NCI-H748 (cell line): ENCODE measurements at regions not wholly inside any gene's neighbourhood (a gene's known extent, or its start where the extent isn't known, plus 50 kb on each side); places are given as distances from the start of the nearest gene placed in this dataset.

Experiments used
- DNase-seq: peaks from one replicate; lab custom pipeline; 2025; ENCODE audit not compliant: unreplicated experiment; lab: John Stamatoyannopoulos, UW

DNA sequence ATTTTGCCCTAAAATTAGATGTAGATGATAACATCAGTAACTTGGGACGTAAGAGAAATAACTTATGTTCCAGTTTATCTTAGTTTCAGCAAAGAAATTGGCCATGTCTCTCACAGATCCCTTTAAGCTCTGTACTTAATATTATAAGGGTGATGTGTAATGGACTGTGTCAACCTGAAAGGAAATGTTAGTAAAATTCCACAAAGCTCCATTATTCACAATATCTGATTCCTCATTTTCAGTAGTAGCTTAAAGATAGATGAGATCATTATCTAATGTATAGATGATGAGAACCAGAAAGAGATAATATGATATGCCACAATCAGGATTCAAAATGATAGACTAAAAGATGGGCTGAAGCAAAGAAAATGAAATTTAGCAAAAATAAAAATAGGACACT lies 316.8 kb upstream of the CHRM2 start:
- no peak for DNase-seq

GRCh38 chr7:136549756-136550155 lies 318.7 kb upstream of the CHRM2 start:
- no peak for DNase-seq

GRCh38 chr7:136533732-136534131 lies 334.7 kb upstream of the CHRM2 start:
- DNase-seq = peak; percentile 12

GRCh38 chr7:136530831-136531230 lies 337.6 kb upstream of the CHRM2 start:
- DNase-seq = peak; percentile 64

GRCh38 chr7:136528329-136528728 lies 340.1 kb upstream of the CHRM2 start:
- no peak for DNase-seq

DNA sequence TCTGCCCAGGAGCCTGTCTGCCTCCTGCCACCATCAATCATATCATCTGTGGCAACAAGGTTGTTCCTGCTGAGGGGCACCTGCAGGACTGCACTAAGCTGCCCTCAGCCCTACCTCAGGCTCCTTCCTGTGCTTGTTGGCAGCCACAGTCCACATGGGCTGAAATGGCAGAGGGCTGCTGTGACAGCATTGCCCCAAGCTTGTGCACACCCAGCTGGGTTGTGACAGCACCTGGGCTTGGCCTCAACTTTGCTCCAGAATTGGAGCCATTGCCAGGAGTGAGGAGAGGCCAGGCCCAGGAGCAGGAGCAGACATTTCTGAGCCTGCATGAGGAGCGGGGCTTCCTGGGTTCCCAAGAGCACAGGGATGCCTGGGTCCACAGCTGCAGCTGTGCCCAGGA lies 340.9 kb upstream of the CHRM2 start:
- DNase-seq = no peak

- DNase-seq = no peak
Observed at GRCh38 chr7:136526408-136527105, 341.9 kb upstream of the CHRM2 start.

GRCh38 chr7:136523571-136523970 lies 344.9 kb upstream of the CHRM2 start:
- DNase-seq = no peak

GRCh38 chr7:136517971-136518370 lies 350.5 kb upstream of the CHRM2 start:
- no peak for DNase-seq

- DNase-seq = no peak
Observed at GRCh38 chr7:136514776-136515175, 353.7 kb upstream of the CHRM2 start.

DNA sequence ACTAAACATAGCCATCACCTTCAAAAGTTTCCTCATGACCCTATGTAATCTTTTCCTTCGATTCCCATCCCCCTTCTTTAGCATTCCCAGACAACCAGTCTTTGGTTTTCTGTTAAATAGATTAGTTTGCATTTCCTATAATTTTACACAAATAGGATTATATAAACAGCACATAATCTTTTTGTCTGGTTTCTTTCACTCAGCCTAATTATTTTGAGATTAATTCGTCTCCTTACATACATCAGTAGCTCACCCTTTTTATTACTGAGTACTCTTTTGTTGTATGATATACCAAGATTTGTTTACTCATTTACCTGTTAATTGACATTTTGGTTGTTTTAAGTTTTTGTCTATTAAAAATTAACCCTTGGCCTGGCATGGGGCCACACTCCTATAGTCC lies 354.7 kb upstream of the CHRM2 start:
- DNase-seq = no peak

GRCh38 chr7:136509466-136509865 lies 359.0 kb upstream of the CHRM2 start:
- DNase-seq = no peak

DNA sequence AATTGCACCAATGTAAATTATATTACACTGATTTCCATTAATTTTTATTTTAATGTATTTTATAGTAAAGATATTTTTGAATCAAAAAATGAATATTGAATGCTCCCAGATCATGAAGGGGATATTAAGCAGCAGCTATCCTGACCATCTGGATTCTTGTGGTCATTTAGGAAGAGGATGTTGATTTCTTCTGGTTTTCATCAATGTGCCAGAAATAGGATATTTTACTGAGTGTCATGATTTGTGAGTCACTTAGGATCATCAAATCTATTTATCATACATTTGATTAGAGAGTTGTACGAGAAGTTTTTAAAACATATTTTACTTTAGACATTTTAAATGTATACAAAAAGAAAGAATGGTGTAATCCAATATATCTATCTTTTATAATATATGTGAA lies 366.3 kb upstream of the CHRM2 start:
- DNase-seq = no peak

- no peak for DNase-seq
Observed at GRCh38 chr7:136501151-136501550, 367.3 kb upstream of the CHRM2 start.

- peak; percentile 4 for DNase-seq
Observed at GRCh38 chr7:136496551-136496950, 371.9 kb upstream of the CHRM2 start.

GRCh38 chr7:136495081-136495480 lies 373.4 kb upstream of the CHRM2 start:
- no peak for DNase-seq

DNA sequence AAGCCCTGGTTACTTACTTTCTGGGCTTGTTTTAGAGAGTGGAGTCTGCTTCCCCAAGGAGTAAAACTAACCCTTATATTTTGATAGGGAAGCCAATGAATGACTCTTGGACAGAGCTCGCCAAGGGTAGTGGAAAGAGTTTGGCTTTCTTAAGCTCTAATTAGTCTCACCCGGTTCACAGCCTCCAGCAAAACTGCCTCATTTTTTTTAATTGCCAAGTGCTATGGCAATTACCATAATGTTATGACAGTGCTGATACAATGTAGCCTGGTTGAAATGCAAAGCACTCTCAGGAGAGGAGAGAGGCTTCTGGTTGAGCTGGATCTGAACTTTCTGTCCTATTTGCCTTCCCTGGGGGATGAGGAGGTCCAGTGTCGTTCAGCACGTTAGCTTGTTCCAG lies 376.1 kb upstream of the CHRM2 start:
- peak; percentile 13 for DNase-seq

GRCh38 chr7:136489808-136490207 lies 378.6 kb upstream of the CHRM2 start:
- DNase-seq = no peak

- DNase-seq = no peak
Observed at GRCh38 chr7:136480901-136481300, 387.6 kb upstream of the CHRM2 start.

GRCh38 chr7:136479922-136480321 lies 388.5 kb upstream of the CHRM2 start:
- no peak for DNase-seq

DNA sequence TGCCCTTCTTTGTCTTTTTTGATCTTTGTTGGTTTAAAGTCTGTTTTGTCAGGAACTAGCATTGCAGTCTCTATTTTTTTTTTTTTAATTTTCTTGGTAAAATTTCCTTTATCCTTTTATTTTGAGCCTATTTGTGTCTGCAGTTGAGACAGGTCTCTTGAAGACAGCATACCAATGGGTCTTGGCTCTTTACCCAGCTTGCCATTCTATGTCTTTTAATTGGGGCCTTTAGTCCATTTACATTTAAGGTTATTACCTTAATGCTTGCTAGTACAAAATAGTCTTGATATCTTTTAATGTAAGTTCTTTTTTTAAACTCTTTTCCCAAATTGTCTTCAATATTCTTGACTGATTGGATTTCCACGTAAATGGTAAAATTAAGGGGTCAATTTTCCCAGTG lies 398.3 kb upstream of the CHRM2 start:
- no peak for DNase-seq

DNA sequence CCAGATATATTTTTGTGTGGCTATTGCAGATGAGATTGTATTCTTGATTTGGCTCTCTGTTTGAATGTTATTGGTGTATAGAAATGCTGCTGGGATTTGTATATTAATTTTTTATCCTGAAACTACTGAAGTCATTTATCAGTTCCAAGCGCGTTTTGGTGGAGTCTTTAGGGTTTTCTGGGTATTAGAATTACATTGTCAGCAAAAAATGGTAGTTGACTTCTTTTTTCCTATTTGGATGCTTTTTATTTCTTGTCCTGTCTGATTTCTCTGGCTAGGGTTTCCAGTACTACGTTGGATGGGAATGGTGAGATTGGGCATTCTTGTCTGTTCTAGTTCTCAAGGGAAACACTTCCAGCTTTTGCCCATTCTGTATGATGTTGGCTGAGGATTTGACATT lies 415.5 kb upstream of the CHRM2 start:
- no peak for DNase-seq

- DNase-seq = peak; percentile 8
Observed at GRCh38 chr7:136446751-136447150, 421.7 kb upstream of the CHRM2 start.
